Activated naive CD4-positive, alpha-beta T cell treated with anti-CD3 and anti-CD28 coated beads, Interleukin-2, amount 50 U/mL, for 72 hours (primary cell): ENCODE measurements at regions not wholly inside any gene's neighbourhood (a gene's known extent, or its start where the extent isn't known, plus 50 kb on each side); places are given as distances from the start of the nearest gene placed in this dataset.

ENCODE experiments used
- ATAC-seq, 2 donors: fragments of 150-1000 bp; cut with Tn5 transposase; 2 replicates each; pipeline ENCODE4 v1.10.0; 2021; ENCODE audit warnings: mild to moderate bottlenecking in 2 of 2, moderate library complexity in 2 of 2
- DNase-seq, 2 donors: peaks; one replicate each; pipeline ENCODE4 v3.0.0; 2021 to 2022; ENCODE audit warnings: low spot score in 2 of 2
- H3K27ac Mint-ChIP-seq, 2 donors: one replicate each; pipeline ENCODE4 v1.8.0; 2022; ENCODE audit warnings: mild to moderate bottlenecking in 2 of 2, mixed read lengths in 2 of 2
- H3K36me3 Mint-ChIP-seq, 2 donors: one replicate each; pipeline ENCODE4 v1.8.0; 2022; ENCODE audit warnings: mixed read lengths in 2 of 2
- H3K9me3 Mint-ChIP-seq, 2 donors: one replicate each; pipeline ENCODE4 v1.8.0; 2022; ENCODE audit warnings: mixed read lengths in 2 of 2

- H3K36me3 Mint-ChIP-seq, result no peaks in the 10 kb centered on the region
- H3K9me3 Mint-ChIP-seq, result peaks cover 22 to 37% of the 10 kb centered on the region in 2 donors
- ATAC-seq, result no peak
- H3K27ac Mint-ChIP-seq, result no peak overlapping the region
- DNase-seq, result no peak
Measured at GRCh38 chr5:17690473-17690872, 56.2 kb downstream of the TAF11L14 start.

- no peaks in the 10 kb centered on the region for H3K36me3 Mint-ChIP-seq
- ATAC-seq (no peak), DNase-seq (no peak)
- H3K9me3 Mint-ChIP-seq, result peaks cover 24 to 35% of the 10 kb centered on the region in 2 donors
- H3K27ac Mint-ChIP-seq, result no peak overlapping the region
Measured at GRCh38 chr5:17691762-17692161, 57.5 kb downstream of the TAF11L14 start.

GRCh38 chr5:17694371-17694770 lies 60.1 kb downstream of the TAF11L14 start:
- peaks cover 28 to 36% of the 10 kb centered on the region in 2 donors for H3K9me3 Mint-ChIP-seq
- ATAC-seq, result no peak

GRCh38 chr5:17694914-17695313 lies 60.7 kb downstream of the TAF11L14 start:
- DNase-seq (no peak), ATAC-seq (no peak)
- Mint-ChIP-seq H3K36me3 (no peaks in the 10 kb centered on the region), H3K27ac (no peak overlapping the region), H3K9me3 (peaks cover 29 to 36% of the 10 kb centered on the region in 2 donors)

More at GRCh38 chr5:17694371-17694770, 60.1 kb downstream of the TAF11L14 start:
- no peak for DNase-seq
- Mint-ChIP-seq H3K36me3 (no peaks in the 10 kb centered on the region), H3K27ac (no peak overlapping the region)

GRCh38 chr5:17696627-17697026 lies 62.4 kb downstream of the TAF11L14 start:
- no peaks in the 10 kb centered on the region for H3K36me3 Mint-ChIP-seq
- DNase-seq, result no peak
- peaks cover 22 to 41% of the 10 kb centered on the region in 2 donors for H3K9me3 Mint-ChIP-seq
- no peak for ATAC-seq
- no peak overlapping the region for H3K27ac Mint-ChIP-seq

- DNase-seq (no peak), ATAC-seq (no peak)
- Mint-ChIP-seq H3K27ac (no peak overlapping the region), H3K9me3 (peaks cover 20 to 35% of the 10 kb centered on the region in 2 donors), H3K36me3 (no peaks in the 10 kb centered on the region)
Measured at GRCh38 chr5:17697671-17698070, 63.4 kb downstream of the TAF11L14 start.

GRCh38 chr5:17709011-17709710 lies 74.9 kb downstream of the TAF11L14 start:
- H3K36me3 Mint-ChIP-seq, result no peaks in the 10 kb centered on the region
- H3K27ac Mint-ChIP-seq, result no peak overlapping the region
- no peak for DNase-seq
- peaks cover 0 to 11% of the 10 kb centered on the region in 2 donors for H3K9me3 Mint-ChIP-seq
- no peak for ATAC-seq

GRCh38 chr5:17713301-17713700 lies 79.0 kb downstream of the TAF11L14 start:
- H3K36me3 Mint-ChIP-seq, result peaks cover 0 to 4% of the 10 kb centered on the region in 2 donors

GRCh38 chr5:17714186-17714585 lies 79.9 kb downstream of the TAF11L14 start:
- H3K36me3 Mint-ChIP-seq, result peaks cover 0 to 4% of the 10 kb centered on the region in 2 donors
- H3K27ac Mint-ChIP-seq, result no peak overlapping the region
- DNase-seq, result no peak
- H3K9me3 Mint-ChIP-seq, result peaks cover 0 to 8% of the 10 kb centered on the region in 2 donors
- ATAC-seq, result no peak

More at GRCh38 chr5:17713301-17713700, 79.0 kb downstream of the TAF11L14 start:
- no peak overlapping the region for H3K27ac Mint-ChIP-seq
- peaks cover 0 to 8% of the 10 kb centered on the region in 2 donors for H3K9me3 Mint-ChIP-seq
- DNase-seq (no peak), ATAC-seq (no peak)

GRCh38 chr5:17719592-17719991 lies 85.3 kb downstream of the TAF11L14 start:
- Mint-ChIP-seq H3K9me3 (peaks cover 4 to 6% of the 10 kb centered on the region in 2 donors), H3K36me3 (peaks cover 0 to 4% of the 10 kb centered on the region in 2 donors), H3K27ac (no peak overlapping the region)
- DNase-seq (no peak), ATAC-seq (no peak)

- no peak overlapping the region for H3K27ac Mint-ChIP-seq
- no peak for DNase-seq
Measured at GRCh38 chr5:17720071-17720470, 85.8 kb downstream of the TAF11L14 start.

GRCh38 chr5:17723876-17724275 lies 89.6 kb downstream of the TAF11L14 start:
- no peak for DNase-seq
- no peaks in the 10 kb centered on the region for H3K36me3 Mint-ChIP-seq
- peaks cover 11% of the 10 kb centered on the region in 2 donors for H3K9me3 Mint-ChIP-seq
- no peak overlapping the region for H3K27ac Mint-ChIP-seq
- no peak for ATAC-seq

More at GRCh38 chr5:17720071-17720470, 85.8 kb downstream of the TAF11L14 start:
- peaks cover 8 to 9% of the 10 kb centered on the region in 2 donors for H3K9me3 Mint-ChIP-seq
- no peak for ATAC-seq
- H3K36me3 Mint-ChIP-seq, result peaks cover 0 to 4% of the 10 kb centered on the region in 2 donors

GRCh38 chr5:17727098-17727497 lies 92.8 kb downstream of the TAF11L14 start:
- DNase-seq, result no peak
- ATAC-seq, result no peak
- H3K9me3 Mint-ChIP-seq, result peaks cover 11 to 23% of the 10 kb centered on the region in 2 donors
- H3K27ac Mint-ChIP-seq, result no peak overlapping the region
- no peaks in the 10 kb centered on the region for H3K36me3 Mint-ChIP-seq

GRCh38 chr5:17730421-17730820 lies 96.2 kb downstream of the TAF11L14 start:
- DNase-seq (no peak), ATAC-seq (no peak)
- Mint-ChIP-seq H3K36me3 (no peaks in the 10 kb centered on the region), H3K9me3 (peaks cover 6 to 20% of the 10 kb centered on the region in 2 donors), H3K27ac (no peak overlapping the region)

GRCh38 chr5:17732351-17732923 lies 98.2 kb downstream of the TAF11L14 start:
- ATAC-seq (no peak), DNase-seq (no peak)
- H3K27ac Mint-ChIP-seq, result no peak overlapping the region
- H3K9me3 Mint-ChIP-seq, result peaks cover 9 to 29% of the 10 kb centered on the region in 2 donors
- H3K36me3 Mint-ChIP-seq, result no peaks in the 10 kb centered on the region

GRCh38 chr5:17734011-17734410 lies 99.8 kb downstream of the TAF11L14 start:
- Mint-ChIP-seq H3K9me3 (peaks cover 9 to 27% of the 10 kb centered on the region in 2 donors), H3K27ac (no peak overlapping the region), H3K36me3 (no peaks in the 10 kb centered on the region)
- ATAC-seq, result no peak
- no peak for DNase-seq

- Mint-ChIP-seq H3K36me3 (no peaks in the 10 kb centered on the region), H3K27ac (no peak overlapping the region), H3K9me3 (peaks cover 3 to 20% of the 10 kb centered on the region in 2 donors)
- no peak for DNase-seq
- ATAC-seq, result no peak
Measured at GRCh38 chr5:17735761-17736160, 101.5 kb downstream of the TAF11L14 start.

- ATAC-seq (no peak), DNase-seq (no peak)
- Mint-ChIP-seq H3K27ac (no peak overlapping the region), H3K36me3 (no peaks in the 10 kb centered on the region), H3K9me3 (peaks cover 7 to 17% of the 10 kb centered on the region in 2 donors)
Measured at GRCh38 chr5:17737092-17737491, 102.8 kb downstream of the TAF11L14 start.
